CD14-positive monocyte (primary cell): ENCODE measurements at regions not wholly inside any gene's neighbourhood (a gene's known extent, or its start where the extent isn't known, plus 50 kb on each side); places are given as distances from the start of the nearest gene placed in this dataset.

Experiments used
- DNase-seq, 3 donors: peaks; one replicate each; pipeline ENCODE4 v3.0.0-alpha.2; 2011 to 2022
- H2AFZ ChIP-seq: 2 replicates; pipeline ENCODE4 v1.6.0; 2012; ENCODE audit warnings: mild to moderate bottlenecking, low read depth, low read length, inconsistent platforms; ENCODE audit not compliant: insufficient read depth, poor library complexity, severe bottlenecking
- H3K27ac ChIP-seq, 2 donors: 1 replicate in 1 of 2; 2 replicates in 1 of 2; pipeline ENCODE4 v1.5.1; 2012 to 2013; ENCODE audit warnings: low read length in 2 of 2, control low read depth in 1 of 2, inconsistent platforms in 1 of 2, low read depth in 1 of 2, mild to moderate bottlenecking in 1 of 2
- H3K27me3 ChIP-seq, 2 donors: one replicate each; pipeline versions ENCODE4 v1.6.0 to v1.6.1; 2011 to 2013; ENCODE audit warnings: low read length in 2 of 2; ENCODE audit not compliant: control insufficient read depth in 2 of 2, insufficient read depth in 2 of 2
- H3K36me3 ChIP-seq, 2 donors: replicated peaks in 1 of 2; 1 replicate in 1 of 2; 2 replicates in 1 of 2; pipeline versions ENCODE4 v1.5.1 to v1.6.1; 2012 to 2013; ENCODE audit warnings: low read length in 2 of 2, control low read depth in 1 of 2, inconsistent platforms in 1 of 2, mild to moderate bottlenecking in 1 of 2; ENCODE audit not compliant: insufficient read depth in 2 of 2, control insufficient read depth in 1 of 2
- H3K4me1 ChIP-seq, 2 donors: 1 replicate in 1 of 2; 2 replicates in 1 of 2; pipeline versions ENCODE4 v1.5.1 to v1.6.1; 2012 to 2013; ENCODE audit warnings: low read length in 2 of 2, control low read depth in 1 of 2, inconsistent platforms in 1 of 2, mild to moderate bottlenecking in 1 of 2, moderate library complexity in 1 of 2; ENCODE audit not compliant: insufficient read depth in 2 of 2, control insufficient read depth in 1 of 2
- H3K4me2 ChIP-seq: replicated peaks from 2 replicates; pipeline ENCODE3; 2012; ENCODE audit warnings: low read length, moderate library complexity, mild to moderate bottlenecking; ENCODE audit not compliant: poor library complexity, severe bottlenecking; ENCODE audit errors: extremely low read depth
- H3K4me3 ChIP-seq, 3 experiments: fragments of 200-600 bp in 1 of 3; sonication (generic) in 1 of 3; replicated peaks in 1 of 3; 1 replicate in 2 of 3; 2 replicates in 1 of 3; pipeline ENCODE4 v1.5.1; 2011 to 2013; ENCODE audit warnings: low read length in 3 of 3, mild to moderate bottlenecking in 3 of 3, control low read depth in 2 of 3, low read depth in 2 of 3, inconsistent platforms in 1 of 3, moderate library complexity in 1 of 3
- H3K79me2 ChIP-seq: 2 replicates; pipeline ENCODE4 v1.6.0; 2012; ENCODE audit warnings: mild to moderate bottlenecking, control low read depth, inconsistent platforms, low read length, moderate library complexity; ENCODE audit not compliant: insufficient read depth
- H3K9ac ChIP-seq: 2 replicates; pipeline ENCODE4 v1.6.0; 2017; ENCODE audit warnings: low read length, mild to moderate bottlenecking; ENCODE audit not compliant: insufficient read depth, poor library complexity, severe bottlenecking
- H3K9me3 ChIP-seq, 2 donors: replicated peaks in 1 of 2; 1 replicate in 1 of 2; 2 replicates in 1 of 2; pipeline versions ENCODE4 v1.5.1 to v1.6.1; 2012 to 2013; ENCODE audit warnings: low read length in 2 of 2, control low read depth in 1 of 2; ENCODE audit not compliant: control insufficient read depth in 1 of 2, insufficient read depth in 1 of 2
- H4K20me1 ChIP-seq: 2 replicates; pipeline ENCODE4 v1.6.0; 2012; ENCODE audit warnings: mild to moderate bottlenecking, low read length, control low read depth, moderate library complexity; ENCODE audit not compliant: insufficient read depth
- H3K27ac Mint-ChIP-seq, 7 donors: one replicate each; pipeline ENCODE4 v1.8.0; 2020; ENCODE audit warnings: mild to moderate bottlenecking in 7 of 7, mixed read lengths in 7 of 7, moderate library complexity in 6 of 7, inconsistent platforms in 2 of 7
- H3K27me3 Mint-ChIP-seq, 3 donors: one replicate each; pipeline ENCODE4 v1.8.0; 2021 to 2022; ENCODE audit warnings: low read depth in 3 of 3, mild to moderate bottlenecking in 3 of 3, mixed read lengths in 3 of 3, moderate library complexity in 3 of 3, inconsistent platforms in 1 of 3
- H3K36me3 Mint-ChIP-seq, 2 donors: one replicate each; pipeline ENCODE4 v1.8.0; 2020; ENCODE audit warnings: mixed read lengths in 2 of 2, inconsistent platforms in 1 of 2, mild to moderate bottlenecking in 1 of 2
- H3K4me1 Mint-ChIP-seq: one replicate; pipeline ENCODE4 v1.8.0; 2020; ENCODE audit warnings: mild to moderate bottlenecking, mixed read lengths
- H3K4me3 Mint-ChIP-seq, 2 donors: one replicate each; pipeline ENCODE4 v1.8.0; 2020; ENCODE audit warnings: mild to moderate bottlenecking in 2 of 2, mixed read lengths in 2 of 2, moderate library complexity in 1 of 2
- H3K9me3 Mint-ChIP-seq, 7 donors: one replicate each; pipeline ENCODE4 v1.8.0; 2020 to 2022; ENCODE audit warnings: mixed read lengths in 7 of 7, mild to moderate bottlenecking in 6 of 7, moderate library complexity in 6 of 7, inconsistent platforms in 2 of 7
- CTCF ChIP-seq: fragments of 200-600 bp; IDR thresholded peaks from one replicate; pipeline ENCODE4 v1.8.0; 2022; ENCODE audit warnings: antibody characterized with exemption, mild to moderate bottlenecking
- WGBS: methylation state at CpG from one replicate; pipeline ENCODE4 v1.1.5; 2013; ENCODE audit warnings: missing lambda C conversion rate; ENCODE audit not compliant: insufficient coverage; 5-methylcytosine and 5-hydroxymethylcytosine counted together
- intact Hi-C, 2 donors: fragments of 100-400 bp; cut with micrococcal nuclease; formaldehyde crosslinking; loops; one replicate each; pipeline versions ENCODE4 v1.15.0 to v1.15.1; 2023

DNA sequence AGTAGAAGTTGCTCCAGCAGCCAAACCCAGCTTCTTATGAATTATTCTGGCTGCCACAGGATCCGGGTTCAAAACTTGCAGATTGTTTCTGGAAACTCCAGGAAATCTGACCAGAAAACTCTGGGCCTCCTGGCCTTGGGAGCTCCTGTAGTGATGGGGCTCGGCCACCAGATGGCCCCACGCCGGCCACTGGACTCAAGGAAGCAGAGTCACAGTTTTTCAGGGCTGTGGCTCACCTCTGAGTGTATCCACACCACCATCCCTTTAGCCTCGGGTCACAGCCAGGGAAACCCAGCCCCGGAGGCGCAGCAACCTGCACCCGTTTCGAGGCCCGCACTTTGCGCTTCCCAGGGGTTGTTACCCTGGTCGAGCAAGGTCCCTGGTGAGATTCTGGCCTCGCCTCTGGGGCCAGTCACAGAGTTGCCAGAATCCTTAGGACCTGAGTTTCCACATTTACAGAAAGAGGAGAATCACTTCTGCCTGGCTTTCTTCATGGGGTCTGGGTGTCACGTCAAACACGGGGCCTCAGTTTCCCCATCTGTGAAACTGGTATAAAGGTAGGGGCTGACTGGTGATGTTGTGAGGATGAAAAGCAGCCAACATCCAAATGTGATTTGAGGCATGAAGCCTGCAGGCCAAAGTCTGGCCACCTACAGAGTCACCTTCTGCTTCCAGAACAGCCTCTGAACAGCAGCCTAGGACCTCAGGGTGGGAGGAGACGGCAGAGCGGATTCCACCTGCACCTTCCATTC is 53.5 kb upstream of the LCTL start:
- no peak overlapping the region for H2AFZ ChIP-seq
- no peaks in the 10 kb centered on the region for H4K20me1 ChIP-seq
- peaks cover 0 to 6% of the 10 kb centered on the region in 2 donors for H3K27me3 ChIP-seq
- Mint-ChIP-seq H3K4me1 (peaks cover 70% of the 10 kb centered on the region), H3K9me3 (peaks cover 0 to 2% (median 0%) of the 10 kb centered on the region in 7 donors), H3K4me3 (no peak overlapping the region), H3K27me3 (peaks cover 3 to 14% (median 5%) of the 10 kb centered on the region in 3 donors), H3K27ac (peak overlapping the region in 3 of 7 donors; percentile 40 to 79 (median 60)), H3K36me3 (peaks cover 4 to 5% of the 10 kb centered on the region in 2 donors)
- DNase-seq, result peak; percentile 52 to 73 (median 70)
- H3K4me3 ChIP-seq, result no peak overlapping the region
- no peak overlapping the region for H3K4me2 ChIP-seq
- intact Hi-C loops, result loop anchor here in 1 of 2 donors (5.0 kb wide), 3 partner anchors 83 to 233 kb away; partner anchors contain the start of gene SMAD6
- WGBS, result 48% methylated on average over 15 of the region's 17 CpGs
- no peak overlapping the region for H3K9ac ChIP-seq
- H3K79me2 ChIP-seq, result no peaks in the 10 kb centered on the region
- H3K27ac ChIP-seq, result peak overlapping the region in 1 of 2 donors; percentile 34
- H3K4me1 ChIP-seq, result peaks cover 65 to 69% of the 10 kb centered on the region in 2 donors
- no peaks in the 10 kb centered on the region for H3K9me3 ChIP-seq
- peak; percentile 94 for TF ChIP-seq CTCF
- H3K36me3 ChIP-seq, result no peaks in the 10 kb centered on the region

GRCh38 chr15:66620341-66620740 is 54.5 kb upstream of the LCTL start:
- H3K4me3 ChIP-seq, result no peak overlapping the region
- peaks cover 4 to 5% of the 10 kb centered on the region in 2 donors for H3K36me3 Mint-ChIP-seq
- H3K27me3 ChIP-seq, result peaks cover 0 to 6% of the 10 kb centered on the region in 2 donors
- intact Hi-C loops, result loop anchor here in 1 of 2 donors (5.0 kb wide), 1 partner anchor 232 kb away; no protein-coding TSS in a partner anchor
- no peak for DNase-seq
- H3K36me3 ChIP-seq, result no peaks in the 10 kb centered on the region
- no peak overlapping the region for H3K4me3 Mint-ChIP-seq
- H3K4me1 ChIP-seq, result peaks cover 55 to 59% of the 10 kb centered on the region in 2 donors
- peaks cover 60% of the 10 kb centered on the region for H3K4me1 Mint-ChIP-seq
- no peak overlapping the region for H3K4me2 ChIP-seq
- no peak overlapping the region for H3K27ac ChIP-seq
- no peaks in the 10 kb centered on the region for H4K20me1 ChIP-seq
- no peaks in the 10 kb centered on the region for H3K9me3 ChIP-seq
- no peak overlapping the region for H3K9ac ChIP-seq
- H3K27me3 Mint-ChIP-seq, result peaks cover 3 to 14% (median 5%) of the 10 kb centered on the region in 3 donors
- no peaks in the 10 kb centered on the region for H3K79me2 ChIP-seq
- H2AFZ ChIP-seq, result no peak overlapping the region
- H3K9me3 Mint-ChIP-seq, result peaks cover 0 to 2% (median 0%) of the 10 kb centered on the region in 7 donors
- WGBS, result 90% methylated on average over 2 of the region's 3 CpGs
- TF ChIP-seq CTCF, result no peak
- no peak overlapping the region for H3K27ac Mint-ChIP-seq
